IPS-15b (cell line): ENCODE measurements at regions not wholly inside any gene's neighbourhood (a gene's known extent, or its start where the extent isn't known, plus 50 kb on each side); places are given as distances from the start of the nearest gene placed in this dataset.
"Not testable (repeated sequence)": the region's sequence is repeated elsewhere in the genome, so short reads cannot be mapped to it uniquely, and the experiment has no call there.

ENCODE experiments used
- H3K27me3 ChIP-seq: one replicate; pipeline ENCODE4 v1.6.1; 2013; ENCODE audit warnings: low read length; ENCODE audit not compliant: control insufficient read depth, insufficient read depth
- H3K36me3 ChIP-seq: one replicate; pipeline ENCODE4 v1.6.1; 2013; ENCODE audit warnings: low read length; ENCODE audit not compliant: control insufficient read depth, insufficient read depth
- H3K4me1 ChIP-seq: one replicate; pipeline ENCODE4 v1.6.1; 2013; ENCODE audit warnings: mild to moderate bottlenecking, low read length; ENCODE audit not compliant: control insufficient read depth, insufficient read depth
- H3K4me3 ChIP-seq: one replicate; pipeline ENCODE4 v1.5.1; 2013; ENCODE audit warnings: low read depth, low read length
- H3K9ac ChIP-seq: one replicate; pipeline ENCODE4 v1.6.1; 2013; ENCODE audit warnings: low read depth, mild to moderate bottlenecking, low read length
- H3K9me3 ChIP-seq: one replicate; pipeline ENCODE4 v1.6.1; 2013; ENCODE audit warnings: mild to moderate bottlenecking, low read length; ENCODE audit not compliant: control insufficient read depth, insufficient read depth

- H3K36me3 ChIP-seq = no peaks in the 10 kb centered on the region
- H3K4me3 ChIP-seq = no peak overlapping the region
- no peaks in the 10 kb centered on the region for H3K27me3 ChIP-seq
Observed at GRCh38 chr14:29392287-29392686, 535.4 kb downstream of the PRKD1 start.

GRCh38 chr14:29403091-29403490, 524.6 kb downstream of the PRKD1 start:
- H3K9me3 ChIP-seq = no peaks in the 10 kb centered on the region

More at GRCh38 chr14:29392287-29392686, 535.4 kb downstream of the PRKD1 start:
- H3K9ac ChIP-seq = no peak overlapping the region
- H3K4me1 ChIP-seq = peaks cover 6% of the 10 kb centered on the region
- no peaks in the 10 kb centered on the region for H3K9me3 ChIP-seq

GRCh38 chr14:29410581-29410980, 517.1 kb downstream of the PRKD1 start:
- Histone ChIP-seq H3K9ac (no peak overlapping the region), H3K4me1 (no peaks in the 10 kb centered on the region), H3K36me3 (no peaks in the 10 kb centered on the region), H3K4me3 (no peak overlapping the region), H3K27me3 (no peaks in the 10 kb centered on the region), H3K9me3 (no peaks in the 10 kb centered on the region)

More at GRCh38 chr14:29403091-29403490, 524.6 kb downstream of the PRKD1 start:
- no peak overlapping the region for H3K4me3 ChIP-seq
- no peak overlapping the region for H3K9ac ChIP-seq
- H3K36me3 ChIP-seq = no peaks in the 10 kb centered on the region
- H3K27me3 ChIP-seq = no peaks in the 10 kb centered on the region
- H3K4me1 ChIP-seq = no peaks in the 10 kb centered on the region

- H3K36me3 ChIP-seq = not testable (repeated sequence)
Observed at GRCh38 chr14:29414931-29415330, 512.7 kb downstream of the PRKD1 start.

GRCh38 chr14:29419736-29420135, 507.9 kb downstream of the PRKD1 start:
- Histone ChIP-seq H3K27me3 (no peaks in the 10 kb centered on the region), H3K9ac (no peak overlapping the region), H3K4me1 (no peaks in the 10 kb centered on the region), H3K36me3 (no peaks in the 10 kb centered on the region), H3K4me3 (no peak overlapping the region), H3K9me3 (no peaks in the 10 kb centered on the region)

More at GRCh38 chr14:29414931-29415330, 512.7 kb downstream of the PRKD1 start:
- H3K27me3 ChIP-seq, H3K9me3 ChIP-seq, H3K4me1 ChIP-seq, H3K4me3 ChIP-seq, H3K9ac ChIP-seq: not testable (repeated sequence)

GRCh38 chr14:29421156-29421728, 506.4 kb downstream of the PRKD1 start:
- no peak overlapping the region for H3K4me3 ChIP-seq
- H3K27me3 ChIP-seq = no peaks in the 10 kb centered on the region
- no peaks in the 10 kb centered on the region for H3K36me3 ChIP-seq
- H3K9ac ChIP-seq = no peak overlapping the region
- no peaks in the 10 kb centered on the region for H3K4me1 ChIP-seq
- H3K9me3 ChIP-seq = no peaks in the 10 kb centered on the region

- Histone ChIP-seq H3K4me3 (no peak overlapping the region), H3K9me3 (no peaks in the 10 kb centered on the region), H3K36me3 (no peaks in the 10 kb centered on the region), H3K27me3 (no peaks in the 10 kb centered on the region), H3K4me1 (no peaks in the 10 kb centered on the region), H3K9ac (no peak overlapping the region)
Observed at GRCh38 chr14:29425705-29426482, 501.8 kb downstream of the PRKD1 start.

GRCh38 chr14:29442696-29443095, 485.0 kb downstream of the PRKD1 start:
- H3K36me3 ChIP-seq = no peaks in the 10 kb centered on the region

GRCh38 chr14:29444216-29444615, 483.4 kb downstream of the PRKD1 start:
- no peak overlapping the region for H3K4me3 ChIP-seq
- H3K4me1 ChIP-seq = no peaks in the 10 kb centered on the region
- no peaks in the 10 kb centered on the region for H3K9me3 ChIP-seq
- H3K27me3 ChIP-seq = no peaks in the 10 kb centered on the region
- no peaks in the 10 kb centered on the region for H3K36me3 ChIP-seq
- no peak overlapping the region for H3K9ac ChIP-seq

More at GRCh38 chr14:29442696-29443095, 485.0 kb downstream of the PRKD1 start:
- no peaks in the 10 kb centered on the region for H3K9me3 ChIP-seq
- H3K9ac ChIP-seq = no peak overlapping the region
- no peak overlapping the region for H3K4me3 ChIP-seq
- H3K4me1 ChIP-seq = no peaks in the 10 kb centered on the region
- H3K27me3 ChIP-seq = no peaks in the 10 kb centered on the region

GRCh38 chr14:29444805-29445204, 482.8 kb downstream of the PRKD1 start:
- no peaks in the 10 kb centered on the region for H3K36me3 ChIP-seq

GRCh38 chr14:29446971-29447370, 480.7 kb downstream of the PRKD1 start:
- Histone ChIP-seq H3K9me3 (no peaks in the 10 kb centered on the region), H3K9ac (no peak overlapping the region), H3K4me1 (no peaks in the 10 kb centered on the region), H3K4me3 (no peak overlapping the region), H3K27me3 (no peaks in the 10 kb centered on the region), H3K36me3 (no peaks in the 10 kb centered on the region)

More at GRCh38 chr14:29444805-29445204, 482.8 kb downstream of the PRKD1 start:
- Histone ChIP-seq H3K4me1 (no peaks in the 10 kb centered on the region), H3K9me3 (no peaks in the 10 kb centered on the region), H3K4me3 (no peak overlapping the region), H3K9ac (no peak overlapping the region), H3K27me3 (no peaks in the 10 kb centered on the region)

GRCh38 chr14:29451941-29452340, 475.7 kb downstream of the PRKD1 start:
- Histone ChIP-seq H3K4me1 (no peaks in the 10 kb centered on the region), H3K4me3 (no peak overlapping the region), H3K27me3 (no peaks in the 10 kb centered on the region), H3K9ac (no peak overlapping the region), H3K9me3 (no peaks in the 10 kb centered on the region), H3K36me3 (no peaks in the 10 kb centered on the region)
